Left kidney (tissue), 1 donor: ENCODE measurements at regions not wholly inside any gene's neighbourhood (a gene's known extent, or its start where the extent isn't known, plus 50 kb on each side); places are given as distances from the start of the nearest gene placed in this dataset.
"Not testable (repeated sequence)": the region's sequence is repeated elsewhere in the genome, so short reads cannot be mapped to it uniquely, and the experiment has no call there.

Experiments
- DNase-seq: peaks from one replicate; pipeline ENCODE4 v3.0.0-alpha.2; 2013

GRCh38 chr6:159594106-159594749 is 98.8 kb downstream of the SOD2 start:
- no peak for DNase-seq

- DNase-seq, result no peak
These were observed 102.2 kb downstream of the SOD2 start for GRCh38 chr6:159590835-159591234.

- no peak for DNase-seq
These were observed 106.4 kb downstream of the SOD2 start for GRCh38 chr6:159586684-159587083.

GRCh38 chr6:159582736-159583135 is 110.3 kb downstream of the SOD2 start:
- no peak for DNase-seq

GRCh38 chr6:159578629-159579028 is 114.4 kb downstream of the SOD2 start:
- DNase-seq, result no peak

GRCh38 chr6:159577564-159577963 is 115.5 kb downstream of the SOD2 start:
- DNase-seq, result no peak

- DNase-seq, result no peak
These were observed 120.5 kb downstream of the SOD2 start for GRCh38 chr6:159572439-159573110.

- no peak for DNase-seq
These were observed 127.8 kb downstream of the SOD2 start for GRCh38 chr6:159565181-159565710.

- no peak for DNase-seq
These were observed 128.6 kb downstream of the SOD2 start for GRCh38 chr6:159564456-159564855.

- DNase-seq, result no peak
These were observed 136.0 kb downstream of the SOD2 start for GRCh38 chr6:159557031-159557430.

GRCh38 chr6:159555082-159555875 is 137.8 kb downstream of the SOD2 start:
- no peak for DNase-seq

- no peak for DNase-seq
These were observed 151.7 kb downstream of the SOD2 start for GRCh38 chr6:159541296-159541695.

- no peak for DNase-seq
These were observed 152.2 kb downstream of the SOD2 start for GRCh38 chr6:159540883-159541282.

GRCh38 chr6:159540152-159540551 is 152.9 kb downstream of the SOD2 start:
- no peak for DNase-seq

GRCh38 chr6:159538031-159538430 is 155.0 kb downstream of the SOD2 start:
- DNase-seq, result not testable (repeated sequence)

- DNase-seq, result no peak
These were observed 157.2 kb downstream of the SOD2 start for GRCh38 chr6:159535656-159536350.

- DNase-seq, result no peak
These were observed 159.5 kb downstream of the SOD2 start for GRCh38 chr6:159533568-159533967.

- DNase-seq, result no peak
These were observed 160.0 kb downstream of the SOD2 start for GRCh38 chr6:159533016-159533415.

GRCh38 chr6:159532155-159532554 is 160.9 kb downstream of the SOD2 start:
- DNase-seq, result no peak

GRCh38 chr6:159529934-159530333 is 163.1 kb downstream of the SOD2 start:
- DNase-seq, result no peak

- no peak for DNase-seq
These were observed 165.7 kb downstream of the SOD2 start for GRCh38 chr6:159527351-159527750.

GRCh38 chr6:159525445-159526025 is 167.5 kb downstream of the SOD2 start:
- no peak for DNase-seq
